ENCODE measurements at regions not wholly inside any gene's neighbourhood (a gene's known extent, or its start where the extent isn't known, plus 50 kb on each side); places are given as distances from the start of the nearest gene placed in this dataset.

DNA sequence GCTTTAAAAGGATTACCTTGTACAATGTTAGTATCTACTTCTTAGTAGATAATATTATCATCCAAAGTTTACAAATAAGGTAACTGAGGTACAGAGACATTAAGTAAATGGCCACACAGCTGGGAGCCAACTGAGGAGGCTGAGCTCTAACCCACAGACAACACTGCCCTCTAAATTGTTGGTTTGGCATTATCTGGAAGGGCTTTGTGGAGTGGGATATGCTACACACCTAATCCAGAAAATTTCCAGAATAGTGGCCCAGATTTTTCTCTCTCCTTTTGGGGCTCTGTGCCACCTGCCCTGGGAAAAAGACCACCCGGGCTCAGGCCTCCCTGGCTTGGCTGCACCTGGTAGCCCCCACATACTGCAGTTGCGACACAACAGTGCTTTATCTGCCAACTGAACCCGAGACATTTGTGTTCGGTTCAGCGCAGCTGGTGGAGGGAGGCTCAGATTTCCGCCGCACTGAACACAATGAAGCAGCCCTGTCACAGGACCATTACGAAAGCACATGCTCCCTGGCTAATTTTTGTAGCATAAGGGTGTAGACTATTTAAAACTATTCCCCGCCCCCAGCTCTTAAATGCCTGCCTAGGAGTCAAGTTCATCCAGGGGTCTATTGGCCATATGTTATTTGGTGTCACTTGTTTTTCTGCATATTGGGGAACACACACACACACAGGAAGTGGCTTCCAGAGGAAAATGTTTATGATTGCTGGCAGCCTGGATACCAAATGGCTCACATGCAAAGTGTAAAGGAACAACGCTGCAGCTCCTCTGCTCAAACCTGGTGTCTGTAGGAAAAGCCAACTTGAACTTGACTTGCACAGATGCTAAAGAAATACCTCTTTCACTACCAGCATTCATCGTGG lies 92.3 kb upstream of the ESRRG start:
- intact Hi-C loops (cut with DNase I, micrococcal nuclease) = no loop called here
- TF ChIP-seq, protein P1, sequence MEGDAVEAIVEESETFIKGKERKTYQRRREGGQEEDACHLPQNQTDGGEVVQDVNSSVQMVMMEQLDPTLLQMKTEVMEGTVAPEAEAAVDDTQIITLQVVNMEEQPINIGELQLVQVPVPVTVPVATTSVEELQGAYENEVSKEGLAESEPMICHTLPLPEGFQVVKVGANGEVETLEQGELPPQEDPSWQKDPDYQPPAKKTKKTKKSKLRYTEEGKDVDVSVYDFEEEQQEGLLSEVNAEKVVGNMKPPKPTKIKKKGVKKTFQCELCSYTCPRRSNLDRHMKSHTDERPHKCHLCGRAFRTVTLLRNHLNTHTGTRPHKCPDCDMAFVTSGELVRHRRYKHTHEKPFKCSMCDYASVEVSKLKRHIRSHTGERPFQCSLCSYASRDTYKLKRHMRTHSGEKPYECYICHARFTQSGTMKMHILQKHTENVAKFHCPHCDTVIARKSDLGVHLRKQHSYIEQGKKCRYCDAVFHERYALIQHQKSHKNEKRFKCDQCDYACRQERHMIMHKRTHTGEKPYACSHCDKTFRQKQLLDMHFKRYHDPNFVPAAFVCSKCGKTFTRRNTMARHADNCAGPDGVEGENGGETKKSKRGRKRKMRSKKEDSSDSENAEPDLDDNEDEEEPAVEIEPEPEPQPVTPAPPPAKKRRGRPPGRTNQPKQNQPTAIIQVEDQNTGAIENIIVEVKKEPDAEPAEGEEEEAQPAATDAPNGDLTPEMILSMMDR (IDR thresholded peaks at IDR 0.05) = no peak
- ATAC-seq = no peak
- Histone ChIP-seq H3K36me3 (ENCODE audit: low read depth) (no peaks in the 10 kb centered on the region), H3K4me1 (ENCODE audit: low read depth) (no peaks in the 10 kb centered on the region), H3K9me3 (no peaks in the 10 kb centered on the region), H3K4me3 (no peak overlapping the region)
- DNase-seq = no peak

DNA sequence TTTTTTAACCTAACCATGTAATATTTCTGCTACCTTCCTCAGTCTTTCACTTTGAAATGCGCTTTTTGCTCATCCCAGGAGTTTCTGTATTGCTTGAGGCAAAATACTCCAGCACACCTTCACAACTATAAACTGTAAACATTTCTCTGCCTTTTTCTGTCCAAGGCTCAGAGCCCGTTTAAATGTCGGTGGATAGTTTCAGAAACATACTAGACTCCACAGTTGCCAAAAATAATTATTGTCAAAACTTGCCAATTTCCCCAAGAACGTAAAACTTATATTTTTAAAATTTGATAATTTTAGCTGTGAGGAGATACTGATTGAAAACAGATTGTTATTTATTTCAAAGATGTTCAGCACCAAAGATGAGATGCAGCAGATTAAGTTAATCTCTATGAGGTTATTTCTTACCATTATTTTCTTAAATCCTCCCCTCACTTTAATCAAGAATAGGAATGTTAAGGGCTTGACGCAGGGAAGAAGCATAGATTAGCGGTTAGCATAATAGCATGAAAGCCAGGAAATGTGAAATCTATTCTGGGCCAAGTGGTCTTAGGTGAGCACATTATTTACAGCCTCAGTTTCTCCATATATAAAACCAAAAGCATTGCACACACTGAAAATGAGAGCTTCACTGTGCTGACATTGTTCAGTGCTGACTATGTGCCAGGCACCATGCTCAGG lies 91.5 kb upstream of the ESRRG start:
- no peaks in the 10 kb centered on the region for H3K9me3 ChIP-seq
- TF ChIP-seq, protein P1 (IDR thresholded peaks at IDR 0.05) = no peak
- H3K4me1 ChIP-seq (ENCODE audit: low read depth) = no peaks in the 10 kb centered on the region
- no peaks in the 10 kb centered on the region for H3K36me3 ChIP-seq (ENCODE audit: low read depth)
- DNase-seq (no peak), ATAC-seq (no peak)
- H3K4me3 ChIP-seq = no peak overlapping the region
- intact Hi-C loops (cut with DNase I, micrococcal nuclease) = no loop called here

DNA sequence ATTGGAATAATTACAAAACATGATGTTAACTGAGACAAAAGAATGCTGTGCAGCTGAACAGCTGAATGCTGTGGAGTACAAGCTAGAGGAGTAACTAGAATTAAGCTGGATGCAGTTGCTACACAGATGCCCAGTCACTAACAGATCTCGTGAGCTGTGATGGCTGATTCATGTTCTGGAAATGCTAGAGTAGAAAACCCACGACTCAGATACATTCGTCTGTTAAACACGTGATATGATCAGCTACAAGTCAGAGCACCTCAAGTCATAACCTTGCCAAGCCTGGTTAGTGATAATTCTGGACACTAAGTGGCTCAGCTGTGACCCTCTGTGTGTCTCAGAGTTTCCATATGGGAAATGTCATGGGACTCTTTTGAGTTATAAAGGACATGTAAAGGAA lies 89.7 kb upstream of the ESRRG start:
- H3K9me3 ChIP-seq = no peaks in the 10 kb centered on the region
- intact Hi-C loops (cut with DNase I, micrococcal nuclease) = no loop called here
- TF ChIP-seq, protein P1 (IDR thresholded peaks at IDR 0.05) = no peak

DNA sequence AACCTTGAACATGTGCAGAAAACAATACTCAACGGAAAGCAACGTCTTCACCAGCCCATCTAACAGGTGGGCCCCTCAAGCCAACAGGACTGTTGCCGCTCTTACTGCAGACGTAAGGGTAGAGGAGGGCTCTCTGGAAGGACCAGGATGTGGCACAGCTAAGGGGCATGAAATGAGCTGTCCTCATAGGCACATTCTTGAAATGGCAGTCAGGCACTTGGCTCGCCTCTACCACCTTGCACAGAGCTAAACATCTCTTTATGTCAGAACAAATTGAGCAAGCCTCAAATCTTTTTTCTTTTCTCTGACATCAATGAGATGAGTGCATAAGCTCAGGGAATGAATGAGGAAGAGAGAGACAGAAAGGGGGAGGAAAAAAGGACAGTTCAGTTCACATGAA lies 86.4 kb upstream of the ESRRG start:
- Histone ChIP-seq H3K9me3 (no peaks in the 10 kb centered on the region), H3K4me1 (ENCODE audit: low read depth) (no peaks in the 10 kb centered on the region), H3K4me3 (no peak overlapping the region), H3K36me3 (ENCODE audit: low read depth) (no peaks in the 10 kb centered on the region)
- TF ChIP-seq, protein P1 (IDR thresholded peaks at IDR 0.05) = no peak
- DNase-seq (no peak), ATAC-seq (no peak)
- intact Hi-C loops (cut with DNase I, micrococcal nuclease) = no loop called here

More for the DNA sequence above, 89.7 kb upstream of the ESRRG start:
- ATAC-seq (no peak), DNase-seq (no peak)
- Histone ChIP-seq H3K36me3 (ENCODE audit: low read depth) (no peaks in the 10 kb centered on the region), H3K4me1 (ENCODE audit: low read depth) (no peaks in the 10 kb centered on the region), H3K4me3 (no peak overlapping the region)

DNA sequence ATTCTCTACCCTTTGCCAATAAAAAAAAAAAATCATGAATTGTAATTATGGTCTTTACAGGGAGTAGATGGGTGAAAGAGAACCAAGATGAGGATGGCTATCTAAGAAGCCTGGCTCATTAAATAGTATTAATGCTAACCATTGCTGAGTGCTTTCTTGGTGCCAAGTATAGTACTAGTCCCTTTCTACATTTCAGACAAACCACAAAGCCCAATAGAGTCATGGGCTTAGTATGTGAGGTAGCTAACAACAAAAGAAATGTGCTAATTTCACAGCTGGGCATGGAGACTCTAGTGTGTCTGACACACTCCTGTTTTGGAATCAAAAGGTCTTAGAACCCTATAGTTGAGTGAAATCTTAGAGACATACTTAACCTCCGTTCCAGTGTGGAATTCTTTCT lies 84.5 kb upstream of the ESRRG start:
- TF ChIP-seq, protein P1 (IDR thresholded peaks at IDR 0.05) = no peak
- no peak for ATAC-seq
- intact Hi-C loops (cut with DNase I, micrococcal nuclease) = no loop called here
- Histone ChIP-seq H3K36me3 (ENCODE audit: low read depth) (no peaks in the 10 kb centered on the region), H3K4me1 (ENCODE audit: low read depth) (no peaks in the 10 kb centered on the region), H3K9me3 (no peaks in the 10 kb centered on the region), H3K4me3 (no peak overlapping the region)
- no peak for DNase-seq

Measured in mucosa of descending colon (tissue), 3 donors.